ENCODE measurements at regions not wholly inside any gene's neighbourhood (a gene's known extent, or its start where the extent isn't known, plus 50 kb on each side); places are given as distances from the start of the nearest gene placed in this dataset.

GRCh38 chr13:104296286-104296685 is 1230.1 kb upstream of the SLC10A2 start (continued):
- TF ChIP-seq ZNF548 (tag by site-specific recombination; IDR thresholded peaks at IDR 0.05) (no peak), TRIM28 (IDR thresholded peaks at IDR 0.05; ENCODE audit: borderline replicate concordance, low read length) (no peak), ZNF514 (tag by site-specific recombination; IDR thresholded peaks at IDR 0.05) (no peak), ZNF645 (tag by site-specific recombination; IDR thresholded peaks at IDR 0.05) (no peak), GLI4 (tag by site-specific recombination; IDR thresholded peaks at IDR 0.05) (no peak), GFI1B (tag by site-specific recombination; IDR thresholded peaks at IDR 0.05) (no peak)

- Histone ChIP-seq H3K9me3 (ENCODE audit: control insufficient read depth, insufficient read depth, low read depth, low read length) (no peaks in the 10 kb centered on the region), H3K4me3 (ENCODE audit: low read depth, low read length) (no peak overlapping the region), H3K36me3 (ENCODE audit: control insufficient read depth in 2 of 2, insufficient read depth in 1 of 2, low read length in 2 of 2) (no peaks in the 10 kb centered on the region), H3K4me1 (ENCODE audit: control insufficient read depth, insufficient read depth, low read length) (no peaks in the 10 kb centered on the region), H3K27ac (ENCODE audit: extremely low read depth, low read depth, low read length) (no peak overlapping the region)
- ChIA-PET CTCF (no interaction called here), POLR2A (no interaction called here)
- TF ChIP-seq SCRT1 (tag by site-specific recombination; IDR thresholded peaks at IDR 0.05; ENCODE audit: borderline replicate concordance) (no peak), ZNF280C (tag by site-specific recombination; IDR thresholded peaks at IDR 0.05) (no peak), BCL11B (tag by site-specific recombination; IDR thresholded peaks at IDR 0.05; ENCODE audit: low read depth) (no peak), ZNF843 (tag by site-specific recombination; IDR thresholded peaks at IDR 0.05) (no peak), ZNF280D (tag by site-specific recombination; IDR thresholded peaks at IDR 0.05) (no peak), ZNF202 (tag by site-specific recombination; IDR thresholded peaks at IDR 0.05; ENCODE audit: borderline replicate concordance) (no peak), ZNF629 (tag by site-specific recombination; IDR thresholded peaks at IDR 0.05) (no peak), ZBTB6 (tag by site-specific recombination; IDR thresholded peaks at IDR 0.05) (no peak), ZNF37A (tag by site-specific recombination; IDR thresholded peaks at IDR 0.05) (no peak), TSHZ1 (tag by site-specific recombination; IDR thresholded peaks at IDR 0.05; ENCODE audit: borderline replicate concordance) (no peak), ZNF416 (tag by site-specific recombination; IDR thresholded peaks at IDR 0.05) (no peak), ZNF654 (tag by site-specific recombination; IDR thresholded peaks at IDR 0.05; ENCODE audit: low read depth) (no peak), PRDM6 (tag by site-specific recombination; IDR thresholded peaks at IDR 0.05) (no peak), KLF17 (tag by site-specific recombination; IDR thresholded peaks at IDR 0.05) (no peak), MYNN (tag by site-specific recombination; IDR thresholded peaks at IDR 0.05; ENCODE audit: borderline replicate concordance) (no peak), ZXDB (tag by site-specific recombination; IDR thresholded peaks at IDR 0.05) (no peak)
Observed at GRCh38 chr13:104295537-104295936, 1229.3 kb upstream of the SLC10A2 start.
